Left ventricle myocardium superior (tissue), 1 donor: ENCODE measurements at regions not wholly inside any gene's neighbourhood (a gene's known extent, or its start where the extent isn't known, plus 50 kb on each side); places are given as distances from the start of the nearest gene placed in this dataset.
"Not testable (repeated sequence)": the region's sequence is repeated elsewhere in the genome, so short reads cannot be mapped to it uniquely, and the experiment has no call there.

Experiments
- ATAC-seq: fragments of 200-7000 bp; cut with Tn5 transposase; one replicate; pipeline ENCODE4 v1.9.1; 2020; ENCODE audit warnings: mild to moderate bottlenecking, moderate library complexity
- DNase-seq: peaks from one replicate; pipeline ENCODE4 v3.0.0-alpha.2; 2020
- intact Hi-C: fragments of 100-400 bp; cut with micrococcal nuclease; formaldehyde crosslinking; loops from one replicate; pipeline ENCODE4 v1.11.0; 2022
- donor health status: DM: no; HTN: yes; CAD: no; lungs with severe emphysema.

- ATAC-seq, intact Hi-C loops, DNase-seq: not testable (repeated sequence)
Measured at GRCh38 chrY:17511984-17512383, 368.0 kb downstream of the CDY2B start.

DNA sequence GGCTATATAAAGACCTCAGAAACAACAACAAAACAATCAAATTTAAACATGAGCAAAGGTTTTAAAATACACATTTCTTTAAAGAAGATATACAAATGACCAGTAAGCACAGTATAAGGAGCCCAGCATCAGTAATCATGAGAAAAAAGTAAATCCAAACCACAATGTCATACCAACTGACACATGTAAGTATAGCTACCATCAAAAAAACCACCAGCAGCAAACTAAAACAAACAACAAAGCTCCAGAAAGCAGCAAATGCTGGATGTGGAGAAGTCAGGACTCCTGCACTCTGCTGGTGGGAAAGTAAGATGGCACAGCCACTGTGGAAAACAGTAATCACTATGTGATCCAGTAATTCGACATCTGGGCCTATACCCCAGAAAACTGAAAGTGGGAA lies 368.5 kb downstream of the CDY2B start:
- intact Hi-C loops, DNase-seq, ATAC-seq: not testable (repeated sequence)

GRCh38 chrY:17505834-17506233 lies 374.2 kb downstream of the CDY2B start:
- DNase-seq, ATAC-seq, intact Hi-C loops: not testable (repeated sequence)

GRCh38 chrY:17484763-17485162 lies 395.3 kb downstream of the CDY2B start:
- peak; percentile 38 for ATAC-seq
- DNase-seq, intact Hi-C loops: not testable (repeated sequence)

DNA sequence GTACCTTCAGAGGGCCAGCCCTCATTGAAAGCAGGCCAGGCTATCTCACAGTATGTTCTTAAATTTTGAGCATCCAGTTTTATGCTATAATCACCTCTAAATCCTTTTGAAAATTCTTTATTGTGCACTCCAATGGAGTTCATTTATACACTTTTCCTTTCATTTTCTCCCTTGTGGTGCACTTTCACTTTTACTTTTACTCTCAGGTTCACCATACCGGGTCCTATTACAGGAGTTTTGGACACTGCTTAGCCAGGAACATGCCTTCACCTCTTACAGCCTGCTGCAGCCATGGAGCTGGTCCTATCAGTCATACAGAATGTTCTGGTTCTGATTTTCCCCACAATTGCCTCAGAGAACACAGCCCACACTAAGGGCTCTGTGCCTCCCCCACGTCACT lies 395.9 kb downstream of the CDY2B start:
- intact Hi-C loops, ATAC-seq: not testable (repeated sequence)

DNA sequence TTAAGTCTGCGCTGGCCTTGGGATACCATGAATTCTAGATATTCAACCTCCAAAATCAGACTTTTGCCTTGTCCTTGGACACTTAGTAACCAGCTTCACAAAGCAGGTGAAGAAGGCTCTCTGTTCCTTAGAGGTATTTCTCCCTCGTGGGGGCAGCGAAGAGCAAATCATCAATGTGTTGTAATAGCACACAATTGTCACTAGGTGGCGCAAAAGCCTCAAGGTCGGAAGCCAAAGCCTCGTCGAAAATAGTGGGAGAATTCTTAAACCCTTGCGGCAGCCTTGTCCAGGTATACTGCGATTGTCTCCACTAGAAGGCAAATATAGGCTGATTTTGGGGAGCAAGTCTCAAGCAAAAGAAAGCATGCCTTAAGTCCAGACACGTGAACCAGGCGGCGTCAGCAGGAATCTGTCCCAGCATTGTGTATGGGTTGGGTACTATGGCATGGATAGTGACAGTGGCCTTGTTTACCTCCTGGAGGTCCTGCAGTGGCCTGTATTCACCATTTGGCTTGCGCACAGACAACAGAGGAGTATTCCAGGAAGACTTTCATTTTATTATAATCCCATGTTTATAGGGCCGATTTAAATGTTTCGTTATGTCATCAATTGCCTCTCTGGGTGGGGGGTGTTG lies 398.5 kb downstream of the CDY2B start:
- DNase-seq, intact Hi-C loops, ATAC-seq: not testable (repeated sequence)

More for the DNA sequence above, 395.9 kb downstream of the CDY2B start:
- not testable (repeated sequence) for DNase-seq

DNA sequence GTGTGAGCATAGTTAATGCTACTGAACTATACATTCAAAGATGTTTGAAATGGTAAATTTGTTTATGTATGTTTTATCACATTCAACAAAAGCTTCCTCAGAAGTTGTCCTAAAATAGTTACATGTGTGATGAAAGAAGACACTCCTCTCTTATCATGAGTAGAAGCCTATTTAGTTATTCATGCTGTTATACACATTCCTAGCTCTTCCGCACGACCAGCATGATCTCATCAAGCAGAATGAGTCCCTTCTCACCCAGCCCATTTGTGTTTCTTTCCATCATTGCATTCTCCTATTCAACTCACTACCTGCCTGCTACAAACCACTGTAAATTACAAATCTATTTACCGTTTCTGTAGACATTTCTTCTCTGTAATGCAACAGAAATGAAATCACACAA lies 408.0 kb downstream of the CDY2B start:
- not testable (repeated sequence) for ATAC-seq

DNA sequence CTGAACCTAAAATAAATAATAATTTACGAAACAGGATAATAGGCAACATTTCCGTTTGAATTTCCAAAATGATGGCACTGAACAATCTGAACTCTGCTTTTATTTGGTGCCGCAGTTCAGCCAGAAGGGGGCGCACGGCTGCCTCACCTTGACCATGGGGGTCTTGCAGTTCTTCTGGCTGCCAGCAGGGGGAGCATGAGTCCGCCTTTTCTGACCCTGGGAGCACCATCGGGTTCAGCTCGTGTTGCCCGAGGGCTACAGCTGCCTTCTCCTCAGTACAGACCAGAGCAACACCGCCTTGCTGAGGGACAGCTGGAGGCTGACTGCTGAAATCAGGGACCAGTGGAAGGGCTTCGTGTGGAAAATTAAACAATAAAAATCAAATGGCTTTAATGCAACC lies 420.3 kb downstream of the CDY2B start:
- intact Hi-C loops, ATAC-seq, DNase-seq: not testable (repeated sequence)

More for the DNA sequence above, 408.0 kb downstream of the CDY2B start:
- intact Hi-C loops, DNase-seq: not testable (repeated sequence)

GRCh38 chrY:17430570-17431166 lies 449.4 kb downstream of the CDY2B start:
- intact Hi-C loops = no loop called here
- no peak for DNase-seq

GRCh38 chrY:17398336-17399072 lies 481.5 kb downstream of the CDY2B start:
- no peak for ATAC-seq
- intact Hi-C loops = no loop called here
- DNase-seq = no peak

More at GRCh38 chrY:17430570-17431166, 449.4 kb downstream of the CDY2B start:
- ATAC-seq = no peak

GRCh38 chrY:17397659-17398058 lies 482.4 kb downstream of the CDY2B start:
- ATAC-seq = no peak
- intact Hi-C loops = no loop called here
- DNase-seq = no peak

DNA sequence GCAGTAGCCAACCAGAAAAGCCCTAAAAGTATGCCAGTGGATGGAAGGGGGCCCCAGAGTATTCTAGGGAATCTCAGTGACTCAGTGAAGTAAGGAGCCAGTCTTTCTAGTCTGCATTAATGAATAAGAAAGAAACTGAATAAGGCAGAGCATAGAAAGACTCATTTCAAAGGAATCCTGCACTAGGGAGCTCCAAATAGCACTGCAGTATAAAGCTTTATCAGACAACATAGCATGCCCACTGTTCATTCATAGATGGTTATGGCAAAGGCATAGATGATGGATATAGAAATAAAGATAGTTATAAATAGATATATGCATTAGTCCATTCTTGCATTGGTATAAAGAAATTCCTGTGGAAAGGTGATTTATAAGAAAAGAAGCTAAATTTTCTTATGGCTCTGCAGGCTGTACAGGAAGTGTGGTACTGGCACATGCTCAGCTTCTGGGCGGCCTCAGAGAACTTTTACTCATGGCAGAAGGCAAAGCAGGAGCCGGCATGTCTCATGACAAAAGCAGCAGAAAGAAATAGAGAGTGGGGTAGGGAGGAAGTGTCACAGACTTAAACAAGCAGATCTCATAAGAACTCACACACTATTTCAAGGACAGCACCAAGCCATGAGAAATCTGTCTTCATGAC lies 498.5 kb downstream of the CDY2B start:
- ATAC-seq = no peak
- DNase-seq = no peak
- intact Hi-C loops = no loop called here

DNA sequence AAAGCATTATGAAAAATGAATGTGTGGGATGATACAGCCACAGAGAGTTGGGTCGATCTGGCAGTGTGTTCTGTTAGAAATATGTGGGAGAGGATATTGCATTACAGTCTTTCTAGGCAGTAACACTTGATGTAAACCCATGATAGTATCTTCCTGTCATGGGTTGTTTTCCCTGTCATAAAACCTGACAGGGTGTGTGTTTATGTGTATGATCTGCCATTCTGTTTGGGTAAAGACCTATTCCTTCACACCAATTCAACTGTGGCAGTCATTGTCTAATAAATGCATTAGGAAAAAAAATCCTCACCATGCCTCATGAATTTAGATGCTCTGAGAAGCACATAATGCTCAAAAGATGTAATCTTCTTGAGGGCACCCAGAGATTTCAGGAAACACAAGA lies 501.7 kb downstream of the CDY2B start:
- intact Hi-C loops = no loop called here
- DNase-seq (no peak), ATAC-seq (no peak)

GRCh38 chrY:17368413-17368812 lies 511.6 kb downstream of the CDY2B start:
- intact Hi-C loops = no loop called here
- ATAC-seq = no peak
- DNase-seq = no peak

DNA sequence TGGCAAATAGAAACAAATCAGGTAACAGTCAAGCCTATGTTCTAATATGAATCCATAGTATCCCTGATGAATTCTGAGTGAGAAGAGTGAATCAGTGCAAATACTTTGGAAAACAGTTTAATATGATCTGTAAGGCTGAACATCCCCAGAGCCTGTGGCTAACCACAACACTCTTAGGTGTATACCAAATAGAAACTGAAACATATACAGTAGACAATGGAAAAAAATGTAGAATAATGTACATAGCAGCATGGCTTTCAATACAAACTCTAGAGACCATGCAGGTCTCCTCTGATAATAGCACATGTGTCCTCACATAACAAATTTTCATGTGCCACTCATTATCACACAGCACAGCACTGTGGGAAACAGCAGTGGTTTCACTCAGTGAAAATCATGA lies 513.6 kb downstream of the CDY2B start:
- ATAC-seq (no peak), DNase-seq (no peak)
- intact Hi-C loops = no loop called here

DNA sequence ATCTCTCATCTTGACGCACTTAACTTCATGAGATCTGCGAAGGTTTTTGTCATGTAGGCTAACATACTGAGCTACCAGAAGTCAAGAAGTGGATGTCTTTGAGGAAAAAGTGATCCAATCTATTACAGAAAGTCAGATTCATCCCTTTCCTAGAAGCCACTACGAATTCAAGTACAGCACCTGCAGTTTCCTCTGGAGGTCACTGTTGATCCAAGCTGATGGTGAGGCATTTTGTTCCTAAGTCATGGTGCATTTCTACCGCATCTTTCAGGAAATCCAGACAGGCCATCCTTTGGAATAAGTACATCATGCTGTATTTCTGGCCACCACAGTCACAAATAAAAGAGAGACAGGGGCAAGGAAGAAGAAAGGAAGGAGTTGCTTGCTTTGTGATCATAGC lies 541.0 kb downstream of the CDY2B start:
- intact Hi-C loops = no loop called here
- ATAC-seq = no peak

GRCh38 chrY:17330733-17331132 lies 549.3 kb downstream of the CDY2B start:
- ATAC-seq = no peak
- intact Hi-C loops = no loop called here
- no peak for DNase-seq

More for the DNA sequence above, 541.0 kb downstream of the CDY2B start:
- DNase-seq = no peak

- DNase-seq (no peak), ATAC-seq (no peak)
- intact Hi-C loops = no loop called here
Measured at GRCh38 chrY:17319916-17320315, 560.1 kb downstream of the CDY2B start.

GRCh38 chrY:17318631-17319030 lies 561.4 kb downstream of the CDY2B start:
- intact Hi-C loops = no loop called here
- ATAC-seq (no peak), DNase-seq (no peak)

DNA sequence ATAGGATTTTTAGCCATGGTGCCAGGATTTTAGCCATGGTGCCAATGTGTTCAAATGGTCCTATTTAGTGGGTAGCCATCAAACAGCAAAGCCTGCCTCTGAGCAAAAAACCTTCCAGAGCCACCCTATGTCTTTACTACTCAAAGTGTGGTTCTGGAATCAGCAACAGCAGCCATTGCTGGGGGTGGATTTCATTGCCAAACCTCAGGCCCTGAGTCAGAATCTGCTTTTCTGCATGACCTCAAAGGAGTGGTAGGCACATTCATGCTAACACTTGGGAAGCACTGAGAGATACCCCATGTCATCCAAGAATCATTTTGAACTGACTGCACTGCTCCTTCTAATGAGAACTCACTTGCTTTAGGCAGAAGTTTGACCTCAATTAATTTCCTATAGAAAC lies 603.0 kb downstream of the CDY2B start:
- no peak for ATAC-seq
- intact Hi-C loops = no loop called here

More for the DNA sequence above, 603.0 kb downstream of the CDY2B start:
- DNase-seq = no peak
